GM18519 (cell line): ENCODE measurements at regions not wholly inside any gene's neighbourhood (a gene's known extent, or its start where the extent isn't known, plus 50 kb on each side); places are given as distances from the start of the nearest gene placed in this dataset.
"Not testable (repeated sequence)": the region's sequence is repeated elsewhere in the genome, so short reads cannot be mapped to it uniquely, and the experiment has no call there.

Experiments
- ATAC-seq: cut with Tn5 transposase; IDR thresholded peaks from one replicate; pipeline ENCODE4 v1.9.1; 2021; ENCODE audit warnings: mild to moderate bottlenecking, moderate library complexity; ENCODE audit not compliant: unreplicated experiment, low FRiP score

DNA sequence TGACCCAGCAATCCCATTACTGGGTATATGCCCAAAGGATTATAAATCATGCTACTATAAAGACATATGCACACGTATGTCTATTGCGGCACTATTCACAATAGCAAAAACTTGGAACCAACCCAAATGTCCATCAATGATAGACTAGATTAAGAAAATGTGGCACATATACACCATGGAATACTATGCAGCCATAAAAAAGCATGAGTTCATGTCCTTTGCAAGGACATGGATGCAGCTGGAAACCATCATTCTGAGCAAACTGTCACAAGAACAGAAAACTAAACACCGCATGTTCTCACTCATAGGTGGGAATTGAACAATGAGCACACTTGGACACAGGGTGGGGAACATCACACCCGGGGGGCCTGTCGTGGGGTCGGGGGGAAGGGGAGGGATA is 80.1 kb upstream of the TMEM170B start:
- not testable (repeated sequence) for ATAC-seq

- not testable (repeated sequence) for ATAC-seq
These were observed 85.4 kb upstream of the TMEM170B start for GRCh38 chr6:11452106-11452505.

GRCh38 chr6:11450037-11450436 is 87.5 kb upstream of the TMEM170B start:
- ATAC-seq = no peak

DNA sequence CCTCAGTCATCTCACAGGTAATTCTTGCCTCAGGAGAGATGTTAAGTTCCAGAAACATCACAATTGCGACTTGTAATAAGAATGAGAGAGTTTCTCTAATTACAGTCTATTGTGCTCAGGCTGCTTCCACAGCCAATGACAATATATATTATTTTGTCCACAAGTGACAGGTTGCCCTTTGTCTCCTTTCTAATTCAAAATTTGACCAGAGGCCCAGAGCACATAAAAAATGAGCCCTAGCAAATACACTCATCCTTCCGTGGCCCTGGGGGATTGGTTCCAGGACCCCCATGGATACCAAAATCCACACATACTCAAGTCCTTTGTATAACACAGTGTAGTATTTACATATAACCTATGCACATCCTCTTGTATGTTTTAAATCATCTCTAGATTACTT is 88.1 kb upstream of the TMEM170B start:
- no peak for ATAC-seq

GRCh38 chr6:11448038-11448437 is 89.5 kb upstream of the TMEM170B start:
- no peak for ATAC-seq

- ATAC-seq = no peak
These were observed 90.3 kb upstream of the TMEM170B start for GRCh38 chr6:11447265-11447664.

- no peak for ATAC-seq
These were observed 92.4 kb upstream of the TMEM170B start for GRCh38 chr6:11445146-11445545.

DNA sequence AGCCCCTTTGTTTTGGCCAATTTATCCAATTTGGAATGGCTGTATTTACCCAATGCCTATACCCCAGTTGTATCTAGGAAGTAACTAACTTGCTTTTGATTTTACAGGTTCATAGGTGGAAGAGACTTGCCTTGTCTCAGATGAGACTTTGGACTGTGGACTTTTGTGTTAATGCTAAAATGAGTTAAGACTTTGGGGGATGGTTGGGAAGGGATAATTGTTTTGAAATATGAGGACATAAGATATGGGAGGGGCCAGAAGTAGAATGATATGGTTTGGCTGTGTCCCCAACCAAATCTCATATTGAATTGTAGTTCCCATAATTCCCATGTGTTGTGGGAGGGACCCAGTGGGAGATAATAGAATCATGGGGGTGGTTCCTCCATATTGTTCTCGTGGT is 94.4 kb upstream of the TMEM170B start:
- not testable (repeated sequence) for ATAC-seq

DNA sequence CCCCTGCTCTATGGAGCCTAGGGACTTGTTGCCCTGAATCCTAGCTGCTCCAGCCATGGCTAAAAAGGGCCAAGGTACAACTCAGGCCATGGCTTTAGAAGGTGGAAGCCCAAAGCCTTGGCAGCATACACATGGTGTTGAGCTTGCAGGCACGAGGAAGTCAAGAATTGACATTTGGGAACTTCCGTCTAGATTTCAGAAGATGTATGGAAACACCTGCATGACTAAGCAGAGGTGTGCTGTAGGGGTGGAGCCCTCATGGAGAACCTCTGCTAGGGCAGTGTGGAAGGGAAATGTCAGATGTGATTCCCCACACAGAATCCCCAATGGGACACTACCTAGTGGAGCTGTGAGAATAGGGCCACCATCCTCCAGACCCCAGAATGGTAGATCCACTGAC is 95.1 kb upstream of the TMEM170B start:
- no peak for ATAC-seq

- no peak for ATAC-seq
These were observed 97.7 kb upstream of the TMEM170B start for GRCh38 chr6:11439876-11440275.

- ATAC-seq = no peak
These were observed 98.5 kb upstream of the TMEM170B start for GRCh38 chr6:11439017-11439420.

DNA sequence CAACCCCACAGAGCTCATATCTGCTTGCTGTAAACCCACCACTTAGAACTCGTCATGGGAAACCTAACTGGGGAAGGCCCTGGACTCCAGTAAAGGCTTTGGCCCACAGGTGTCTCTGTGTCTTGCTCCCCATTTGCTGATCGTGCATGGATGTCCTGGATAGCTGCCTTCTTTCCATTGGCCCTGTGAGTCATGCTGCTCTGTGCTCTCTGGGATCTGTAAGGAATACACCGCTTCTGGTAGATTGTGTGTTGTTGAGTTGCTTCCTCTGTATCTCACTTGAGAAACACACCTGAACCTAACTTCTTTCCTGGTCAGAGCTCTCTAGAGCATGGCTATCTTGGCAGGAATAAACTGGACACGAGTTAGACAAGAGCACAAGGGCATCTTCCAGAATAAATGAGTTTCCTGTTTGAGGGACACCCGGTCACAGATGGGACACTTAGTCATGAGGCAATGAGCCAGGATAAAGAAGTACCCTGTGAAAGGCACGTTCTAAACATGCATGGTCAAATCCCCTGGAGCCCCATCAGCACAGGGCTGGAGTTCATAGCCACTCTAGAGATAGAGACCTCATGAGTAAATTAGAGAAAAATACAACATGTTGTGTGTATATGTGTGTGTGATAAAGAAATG is 99.6 kb upstream of the TMEM170B start:
- no peak for ATAC-seq

- ATAC-seq = no peak
These were observed 100.9 kb upstream of the TMEM170B start for GRCh38 chr6:11436508-11437096.

- no peak for ATAC-seq
These were observed 102.8 kb upstream of the TMEM170B start for GRCh38 chr6:11434565-11435326.

GRCh38 chr6:11433860-11434259 is 103.7 kb upstream of the TMEM170B start:
- ATAC-seq = no peak

GRCh38 chr6:11432713-11433450 is 104.7 kb upstream of the TMEM170B start:
- ATAC-seq = no peak

GRCh38 chr6:11432091-11432490 is 105.5 kb upstream of the TMEM170B start:
- no peak for ATAC-seq

DNA sequence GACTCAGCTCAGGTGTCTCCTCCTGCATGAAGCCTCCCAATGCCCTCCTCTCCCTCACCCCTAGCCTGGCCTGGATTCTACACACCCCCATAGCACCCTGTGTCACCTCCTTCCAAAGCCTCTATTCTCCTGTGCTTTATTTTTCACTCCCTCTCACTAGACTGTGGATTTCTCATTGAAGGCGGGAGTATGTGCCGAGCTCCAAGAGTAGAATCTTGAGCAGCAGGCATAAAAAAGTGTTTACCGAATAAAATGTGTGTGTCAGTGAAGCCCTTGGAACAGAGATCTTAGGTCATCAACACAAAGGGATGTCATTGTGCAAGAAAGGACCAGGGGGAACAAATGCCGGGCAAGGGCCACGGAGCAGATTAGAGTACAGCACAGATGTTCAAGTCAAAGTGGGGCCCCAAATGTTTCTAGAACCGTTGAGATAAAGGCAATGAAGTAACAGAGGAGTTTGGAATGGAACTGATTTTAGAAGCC is 106.1 kb upstream of the TMEM170B start:
- no peak for ATAC-seq

GRCh38 chr6:11430036-11430435 is 107.5 kb upstream of the TMEM170B start:
- ATAC-seq = no peak

GRCh38 chr6:11429577-11429976 is 108.0 kb upstream of the TMEM170B start:
- no peak for ATAC-seq

DNA sequence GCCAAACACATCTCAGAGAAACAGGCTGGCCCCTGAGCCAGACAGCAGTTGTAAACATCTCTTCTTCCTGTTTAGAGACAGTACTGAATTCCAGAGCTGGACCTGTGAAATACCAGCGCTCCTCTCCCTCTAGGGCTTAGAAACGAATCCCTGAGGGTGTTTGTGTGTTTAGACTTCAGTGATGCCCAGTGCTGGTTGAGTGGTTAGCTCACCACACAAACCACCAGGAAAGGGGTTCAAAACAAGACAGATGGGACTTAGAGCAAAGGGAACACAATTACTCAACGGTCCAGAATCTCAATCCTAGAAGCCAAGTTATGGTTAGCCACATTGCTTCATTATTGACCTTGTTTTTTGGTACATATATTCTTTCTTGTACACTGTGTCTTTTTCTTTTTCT is 108.7 kb upstream of the TMEM170B start:
- no peak for ATAC-seq
